Loucy (cell line): ENCODE measurements at regions not wholly inside any gene's neighbourhood (a gene's known extent, or its start where the extent isn't known, plus 50 kb on each side); places are given as distances from the start of the nearest gene placed in this dataset.

ENCODE experiments used
- H2AFZ ChIP-seq: fragments of 200-600 bp; sonication (generic); 2 replicates; pipeline ENCODE4 v1.6.0; 2016; ENCODE audit warnings: antibody characterized with exemption, mild to moderate bottlenecking, low read length, moderate library complexity
- H3F3A ChIP-seq: fragments of 200-600 bp; 2 replicates; pipeline ENCODE4 v1.6.0; 2016; ENCODE audit warnings: antibody characterized with exemption, low read depth, mild to moderate bottlenecking
- H3K27me3 ChIP-seq: fragments of 200-600 bp; sonication (generic); 2 replicates; pipeline ENCODE4 v1.6.1; 2014; ENCODE audit warnings: low read length, mild to moderate bottlenecking; ENCODE audit not compliant: insufficient read depth, poor library complexity, severe bottlenecking
- H3K36me3 ChIP-seq: fragments of 200-600 bp; sonication (generic); 2 replicates; pipeline ENCODE4 v1.6.1; 2016; ENCODE audit warnings: low read length; ENCODE audit not compliant: insufficient read depth
- H3K4me1 ChIP-seq: fragments of 200-600 bp; sonication (generic); 2 replicates; pipeline ENCODE4 v1.5.1; 2014; ENCODE audit warnings: low read length, mild to moderate bottlenecking; ENCODE audit not compliant: insufficient read depth, poor library complexity, severe bottlenecking
- H3K4me2 ChIP-seq: fragments of 200-600 bp; sonication (generic); 2 replicates; pipeline ENCODE4 v1.6.0; 2014; ENCODE audit warnings: antibody characterized with exemption, low read length, low read depth, mild to moderate bottlenecking; ENCODE audit not compliant: poor library complexity, severe bottlenecking
- H3K4me3 ChIP-seq: fragments of 200-600 bp; sonication (generic); 2 replicates; pipeline ENCODE4 v1.5.1; 2014; ENCODE audit warnings: low read length, mild to moderate bottlenecking, mixed read lengths; ENCODE audit not compliant: poor library complexity, severe bottlenecking
- H3K79me2 ChIP-seq: fragments of 200-600 bp; sonication (generic); 2 replicates; pipeline ENCODE4 v1.6.1; 2014; ENCODE audit warnings: low read length; ENCODE audit not compliant: insufficient read depth
- H3K9ac ChIP-seq: fragments of 200-600 bp; sonication (generic); 2 replicates; pipeline ENCODE4 v1.6.0; 2014; ENCODE audit warnings: mild to moderate bottlenecking, low read depth, low read length, moderate library complexity; ENCODE audit not compliant: poor library complexity, severe bottlenecking
- H3K9me2 ChIP-seq: fragments of 200-600 bp; sonication (generic); replicated peaks from 2 replicates; pipeline ENCODE4 v1.6.1; 2016; ENCODE audit warnings: low read depth, low read length, mixed read lengths
- H3K9me3 ChIP-seq: fragments of 200-600 bp; sonication (generic); 2 replicates; pipeline ENCODE4 v1.6.1; 2014; ENCODE audit warnings: mild to moderate bottlenecking, antibody characterized with exemption, low read length, low read depth; ENCODE audit not compliant: insufficient read depth
- H4K20me1 ChIP-seq: fragments of 200-600 bp; sonication (generic); 2 replicates; pipeline ENCODE4 v1.6.0; 2014; ENCODE audit warnings: antibody characterized with exemption, low read length, mild to moderate bottlenecking; ENCODE audit not compliant: insufficient read depth, poor library complexity, severe bottlenecking
- EZH2phosphoT487 ChIP-seq: fragments of 200-600 bp; IDR thresholded peaks from 2 replicates; pipeline ENCODE4 v1.6.1; 2018; ENCODE audit warnings: antibody characterized with exemption, mild to moderate bottlenecking, moderate library complexity, borderline replicate concordance
- TF ChIP-seq, protein P1 (sequence below): fragments of 200-600 bp; sonication (generic); conservative IDR thresholded peaks from 2 replicates; pipeline ENCODE4 v1.5.1; 2014; ENCODE audit warnings: mild to moderate bottlenecking, antibody characterized with exemption, low read length

DNA sequence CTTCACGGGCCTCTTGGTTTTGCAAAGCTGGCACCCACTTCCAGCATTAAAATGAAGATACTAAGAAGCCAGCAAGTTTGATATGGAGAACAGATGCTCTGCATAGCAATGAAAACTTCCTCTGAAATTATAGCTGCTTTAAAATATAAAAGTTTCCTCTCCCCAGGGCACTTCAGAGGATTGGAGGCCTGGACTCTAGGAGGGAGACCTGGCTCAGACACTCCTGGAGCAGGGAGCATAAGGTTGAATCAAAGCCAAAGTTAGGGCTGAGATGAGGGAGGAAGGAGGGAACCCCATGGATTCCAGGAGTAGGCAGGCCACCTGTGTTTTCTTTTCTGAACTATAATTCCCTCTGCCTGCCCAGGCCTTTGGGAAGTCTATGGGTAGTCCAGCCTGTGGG is 176.0 kb upstream of the RPL38 start:
- Histone ChIP-seq H3F3A (no peaks in the 10 kb centered on the region), H3K4me2 (no peak overlapping the region), H3K79me2 (no peaks in the 10 kb centered on the region), H3K27me3 (no peaks in the 10 kb centered on the region), H3K9me3 (no peaks in the 10 kb centered on the region), H4K20me1 (no peaks in the 10 kb centered on the region), H3K36me3 (no peaks in the 10 kb centered on the region), H3K4me1 (no peaks in the 10 kb centered on the region), H2AFZ (no peak overlapping the region), H3K9ac (no peak overlapping the region), H3K4me3 (no peak overlapping the region), H3K9me2 (no peaks in the 10 kb centered on the region)
- TF ChIP-seq, protein P1, sequence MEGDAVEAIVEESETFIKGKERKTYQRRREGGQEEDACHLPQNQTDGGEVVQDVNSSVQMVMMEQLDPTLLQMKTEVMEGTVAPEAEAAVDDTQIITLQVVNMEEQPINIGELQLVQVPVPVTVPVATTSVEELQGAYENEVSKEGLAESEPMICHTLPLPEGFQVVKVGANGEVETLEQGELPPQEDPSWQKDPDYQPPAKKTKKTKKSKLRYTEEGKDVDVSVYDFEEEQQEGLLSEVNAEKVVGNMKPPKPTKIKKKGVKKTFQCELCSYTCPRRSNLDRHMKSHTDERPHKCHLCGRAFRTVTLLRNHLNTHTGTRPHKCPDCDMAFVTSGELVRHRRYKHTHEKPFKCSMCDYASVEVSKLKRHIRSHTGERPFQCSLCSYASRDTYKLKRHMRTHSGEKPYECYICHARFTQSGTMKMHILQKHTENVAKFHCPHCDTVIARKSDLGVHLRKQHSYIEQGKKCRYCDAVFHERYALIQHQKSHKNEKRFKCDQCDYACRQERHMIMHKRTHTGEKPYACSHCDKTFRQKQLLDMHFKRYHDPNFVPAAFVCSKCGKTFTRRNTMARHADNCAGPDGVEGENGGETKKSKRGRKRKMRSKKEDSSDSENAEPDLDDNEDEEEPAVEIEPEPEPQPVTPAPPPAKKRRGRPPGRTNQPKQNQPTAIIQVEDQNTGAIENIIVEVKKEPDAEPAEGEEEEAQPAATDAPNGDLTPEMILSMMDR = no peak
- no peak for TF ChIP-seq EZH2phosphoT487

DNA sequence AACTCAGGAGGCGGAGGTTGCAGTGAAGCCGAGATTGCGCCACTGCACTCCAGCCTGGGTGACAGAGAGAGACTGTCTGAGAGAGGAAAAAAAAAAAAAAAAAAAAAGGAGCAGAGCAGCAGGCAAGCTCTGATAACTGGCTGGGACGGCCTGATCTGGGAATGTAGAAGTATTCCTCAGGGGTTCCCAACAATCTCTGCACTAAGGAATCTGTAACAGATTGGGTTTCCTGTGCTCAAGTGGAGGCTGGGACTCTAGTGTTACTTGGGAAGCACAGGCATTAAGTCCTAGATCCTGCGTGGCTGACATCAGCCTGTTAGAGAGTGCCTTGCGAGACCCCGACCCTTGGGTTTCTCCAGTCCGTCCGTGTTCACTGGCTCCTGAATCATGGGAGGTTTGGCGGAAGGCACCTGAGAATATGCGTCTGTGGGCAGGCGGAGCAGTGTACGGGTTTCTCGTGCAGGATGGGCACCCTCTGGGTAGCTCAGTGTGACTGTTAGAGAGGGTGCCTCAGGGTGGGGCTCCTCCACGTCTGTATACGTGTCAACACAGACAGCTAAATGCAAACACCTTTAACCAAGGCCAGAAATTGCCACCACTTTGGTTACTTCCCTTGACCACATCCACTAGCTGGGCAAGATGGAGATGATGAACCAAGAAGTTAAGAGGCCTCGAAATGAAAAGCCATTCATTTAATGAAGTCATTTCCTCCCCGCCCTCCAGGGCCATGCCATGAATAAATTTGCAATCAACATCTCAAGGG is 174.9 kb upstream of the RPL38 start:
- Histone ChIP-seq H3K36me3 (no peaks in the 10 kb centered on the region), H3K9ac (no peak overlapping the region), H3K27me3 (no peaks in the 10 kb centered on the region), H2AFZ (no peak overlapping the region), H3K4me2 (no peak overlapping the region), H3K79me2 (no peaks in the 10 kb centered on the region), H3K9me3 (no peaks in the 10 kb centered on the region), H3F3A (no peaks in the 10 kb centered on the region), H3K9me2 (no peaks in the 10 kb centered on the region), H3K4me3 (no peak overlapping the region), H4K20me1 (no peaks in the 10 kb centered on the region), H3K4me1 (no peaks in the 10 kb centered on the region)
- TF ChIP-seq, protein P1 = no peak
- no peak for TF ChIP-seq EZH2phosphoT487

DNA sequence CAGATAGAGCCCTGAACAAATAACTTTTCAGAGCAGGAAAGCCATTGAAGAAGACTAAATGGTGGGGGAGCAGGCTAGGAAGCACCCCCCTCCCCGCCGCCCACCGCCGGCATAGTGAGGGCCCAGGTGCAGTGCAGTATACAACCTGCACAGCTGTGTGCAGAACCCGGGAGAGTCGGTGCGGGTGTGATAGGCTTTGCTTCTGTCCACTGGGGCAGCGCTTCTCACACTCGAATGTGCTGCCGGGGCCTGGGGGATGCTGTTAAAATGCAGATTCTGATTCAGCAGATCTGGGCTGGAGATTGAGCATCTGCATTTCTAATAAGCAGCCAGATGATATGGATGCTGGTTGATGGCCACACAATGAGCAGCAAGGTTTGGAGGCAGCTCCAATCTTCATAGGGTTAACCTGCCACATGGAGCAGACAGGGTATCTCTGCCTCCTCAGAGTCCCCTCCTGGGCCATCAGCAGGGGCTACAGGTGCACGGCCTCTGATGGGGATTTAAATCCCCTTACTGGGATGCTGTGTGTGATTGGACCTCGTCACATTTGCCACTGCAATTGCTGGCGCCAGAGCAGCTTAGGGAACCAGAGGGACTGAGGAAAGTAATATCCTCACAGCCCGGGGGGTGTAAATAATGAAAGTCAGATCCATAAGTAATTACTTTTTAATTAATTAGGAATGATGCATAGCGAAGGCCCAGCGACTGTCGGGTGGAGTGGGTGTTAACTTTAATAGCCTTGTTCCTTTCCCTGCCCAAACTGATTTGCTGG is 172.0 kb upstream of the RPL38 start:
- H3K9me3 ChIP-seq = no peaks in the 10 kb centered on the region
- H4K20me1 ChIP-seq = no peaks in the 10 kb centered on the region
- no peaks in the 10 kb centered on the region for H3F3A ChIP-seq
- H3K27me3 ChIP-seq = no peaks in the 10 kb centered on the region
- no peak overlapping the region for H3K4me3 ChIP-seq
- H3K9ac ChIP-seq = no peak overlapping the region
- no peak overlapping the region for H2AFZ ChIP-seq
- no peaks in the 10 kb centered on the region for H3K9me2 ChIP-seq
- no peaks in the 10 kb centered on the region for H3K36me3 ChIP-seq
- TF ChIP-seq, protein P1 = no peak
- no peak for TF ChIP-seq EZH2phosphoT487
- H3K79me2 ChIP-seq = no peaks in the 10 kb centered on the region
- no peaks in the 10 kb centered on the region for H3K4me1 ChIP-seq
- H3K4me2 ChIP-seq = no peak overlapping the region
